HUES48 (cell line): ENCODE measurements at regions not wholly inside any gene's neighbourhood (a gene's known extent, or its start where the extent isn't known, plus 50 kb on each side); places are given as distances from the start of the nearest gene placed in this dataset.

Experiments
- H3K27ac ChIP-seq: one replicate; pipeline ENCODE4 v1.7.0; 2013; ENCODE audit warnings: low read depth, low read length, inconsistent platforms
- H3K27me3 ChIP-seq: 2 replicates; pipeline ENCODE4 v1.6.1; 2013; ENCODE audit warnings: mild to moderate bottlenecking, low read length; ENCODE audit not compliant: control insufficient read depth, insufficient read depth
- H3K36me3 ChIP-seq: 2 replicates; pipeline ENCODE4 v1.6.1; 2013; ENCODE audit warnings: low read length; ENCODE audit not compliant: control insufficient read depth, insufficient read depth
- H3K4me1 ChIP-seq: 2 replicates; pipeline ENCODE4 v1.6.1; 2013; ENCODE audit warnings: mild to moderate bottlenecking, low read length; ENCODE audit not compliant: control insufficient read depth, insufficient read depth
- H3K4me3 ChIP-seq: 2 replicates; pipeline ENCODE4 v1.5.1; 2013; ENCODE audit warnings: mild to moderate bottlenecking, low read depth, low read length
- H3K9ac ChIP-seq: 2 replicates; pipeline ENCODE4 v1.6.1; 2013; ENCODE audit warnings: mild to moderate bottlenecking, low read depth, low read length, moderate library complexity
- H3K9me3 ChIP-seq: 2 replicates; pipeline ENCODE4 v1.6.1; 2013; ENCODE audit warnings: low read length; ENCODE audit not compliant: control insufficient read depth, insufficient read depth

DNA sequence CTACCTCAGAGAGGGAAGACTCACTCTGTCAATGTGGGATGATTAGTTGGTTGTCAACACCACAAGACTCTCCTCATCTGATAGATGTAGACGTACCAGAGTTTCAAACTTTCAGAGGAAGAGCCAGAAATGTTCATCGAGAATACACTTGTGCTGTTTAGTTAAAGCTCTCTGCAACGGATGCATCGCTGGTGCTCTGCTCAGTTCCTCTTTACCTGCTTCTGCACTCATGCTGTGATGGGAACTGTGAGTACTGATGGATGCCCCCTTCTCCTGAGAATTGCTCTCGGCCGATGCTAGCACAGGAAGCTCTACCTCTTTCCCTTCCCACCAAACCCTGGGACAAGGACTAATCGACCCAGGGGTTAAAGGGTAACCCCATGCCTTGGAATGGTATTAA lies 51.8 kb upstream of the CCDC54 start:
- H3K4me1 ChIP-seq, result no peaks in the 10 kb centered on the region
- no peaks in the 10 kb centered on the region for H3K36me3 ChIP-seq
- no peak overlapping the region for H3K9ac ChIP-seq
- no peaks in the 10 kb centered on the region for H3K9me3 ChIP-seq
- H3K4me3 ChIP-seq, result no peak overlapping the region
- no peaks in the 10 kb centered on the region for H3K27me3 ChIP-seq
- no peak overlapping the region for H3K27ac ChIP-seq
